HEK293 (cell line): ENCODE measurements at regions not wholly inside any gene's neighbourhood (a gene's known extent, or its start where the extent isn't known, plus 50 kb on each side); places are given as distances from the start of the nearest gene placed in this dataset.
"Not testable (repeated sequence)": the region's sequence is repeated elsewhere in the genome, so short reads cannot be mapped to it uniquely, and the experiment has no call there.

Experiments
- CTCF ChIA-PET: fragments of 350-600 bp; formaldehyde crosslinking; extraction: SDS; loops from one replicate; lab custom pipeline; 2021; ENCODE audit warnings: antibody characterized with exemption; lab: Yijun Ruan, JAX
- POLR2A ChIA-PET: fragments of 300-600 bp; formaldehyde crosslinking; extraction: SDS; loops from one replicate; lab custom pipeline; 2020; ENCODE audit warnings: antibody characterized with exemption, inconsistent platforms; lab: Yijun Ruan, JAX
- H3K27ac ChIP-seq: fragments of 200-500 bp; sonication (Bioruptor generic); 2 replicates; pipeline ENCODE4 v1.5.1; 2014; ENCODE audit warnings: low read depth, low read length, control low read depth, inconsistent platforms; ENCODE audit errors: extremely low read depth
- H3K36me3 ChIP-seq, 2 experiments: fragments of 200-500 bp in 1 of 2; sonication (Bioruptor generic) in 1 of 2; 1 replicate in 1 of 2; 2 replicates in 1 of 2; pipeline ENCODE4 v1.5.1; 2014 to 2017; ENCODE audit warnings: inconsistent platforms in 2 of 2, low read length in 2 of 2; ENCODE audit not compliant: control insufficient read depth in 2 of 2, insufficient read depth in 1 of 2
- H3K4me1 ChIP-seq: fragments of 200-500 bp; sonication (Bioruptor generic); 2 replicates; pipeline ENCODE4 v1.5.1; 2014; ENCODE audit warnings: mild to moderate bottlenecking, low read length, inconsistent platforms; ENCODE audit not compliant: control insufficient read depth, insufficient read depth
- H3K4me3 ChIP-seq: 2 replicates; pipeline ENCODE4 v1.5.1; 2011; ENCODE audit warnings: low read depth, mild to moderate bottlenecking, control low read depth, low read length, moderate library complexity
- H3K9me3 ChIP-seq: fragments of 200-500 bp; sonication (Bioruptor generic); 2 replicates; pipeline ENCODE4 v1.5.1; 2014; ENCODE audit warnings: low read depth, low read length, inconsistent platforms; ENCODE audit not compliant: control insufficient read depth, insufficient read depth
- AEBP2 ChIP-seq: fragments of 450-650 bp; formaldehyde crosslinking; IDR thresholded peaks from 2 replicates; pipeline ENCODE4 v1.5.1; 2016; ENCODE audit warnings: missing biosample characterization, missing genetic modification characterization, borderline replicate concordance
- ATF2 ChIP-seq: fragments of 450-650 bp; formaldehyde crosslinking; IDR thresholded peaks from 2 replicates; pipeline ENCODE4 v1.5.1; 2016; ENCODE audit warnings: missing biosample characterization, missing genetic modification characterization, low read depth
- GLIS1 ChIP-seq: fragments of 450-650 bp; formaldehyde crosslinking; IDR thresholded peaks from 2 replicates; pipeline ENCODE4 v1.5.1; 2016; ENCODE audit warnings: missing biosample characterization, missing genetic modification characterization
- INSM2 ChIP-seq: fragments of 450-650 bp; formaldehyde crosslinking; IDR thresholded peaks from 2 replicates; pipeline ENCODE4 v1.5.1; 2016; ENCODE audit warnings: missing biosample characterization, missing genetic modification characterization
- REPIN1 ChIP-seq: fragments of 450-650 bp; formaldehyde crosslinking; IDR thresholded peaks from 2 replicates; pipeline ENCODE4 v1.5.1; 2017; ENCODE audit warnings: missing biosample characterization, missing genetic modification characterization, low read depth
- ZBTB17 ChIP-seq: fragments of 450-650 bp; formaldehyde crosslinking; IDR thresholded peaks from 2 replicates; pipeline ENCODE4 v1.5.1; 2016; ENCODE audit warnings: missing biosample characterization, missing genetic modification characterization
- ZFHX2 ChIP-seq: fragments of 450-650 bp; formaldehyde crosslinking; conservative IDR thresholded peaks from 2 replicates; pipeline ENCODE4 v1.5.1; 2016; ENCODE audit warnings: missing biosample characterization, missing genetic modification characterization
- ZNF132 ChIP-seq: fragments of 450-650 bp; formaldehyde crosslinking; IDR thresholded peaks from 2 replicates; pipeline ENCODE4 v1.5.1; 2017; ENCODE audit warnings: missing biosample characterization, missing genetic modification characterization, borderline replicate concordance
- ZNF133 ChIP-seq: fragments of 450-650 bp; formaldehyde crosslinking; IDR thresholded peaks from 2 replicates; pipeline ENCODE4 v1.5.1; 2016; ENCODE audit warnings: missing biosample characterization, missing genetic modification characterization
- ZNF335 ChIP-seq: fragments of 450-650 bp; formaldehyde crosslinking; conservative IDR thresholded peaks from 2 replicates; pipeline ENCODE4 v1.5.1; 2016; ENCODE audit warnings: missing biosample characterization, missing genetic modification characterization
- ZNF510 ChIP-seq: fragments of 450-650 bp; formaldehyde crosslinking; IDR thresholded peaks from 2 replicates; pipeline ENCODE4 v1.5.1; 2018; ENCODE audit warnings: mild to moderate bottlenecking, missing genetic modification characterization, missing biosample characterization; ENCODE audit not compliant: insufficient replicate concordance
- ZNF513 ChIP-seq: fragments of 450-650 bp; IDR thresholded peaks from 2 replicates; pipeline ENCODE4 v1.5.1; 2018; ENCODE audit warnings: missing biosample characterization, missing genetic modification characterization
- ZNF514 ChIP-seq: fragments of 450-650 bp; formaldehyde crosslinking; IDR thresholded peaks from 2 replicates; pipeline ENCODE4 v1.5.1; 2016; ENCODE audit warnings: missing biosample characterization, missing genetic modification characterization
- ZNF76 ChIP-seq: fragments of 450-650 bp; formaldehyde crosslinking; IDR thresholded peaks from 2 replicates; pipeline ENCODE4; 2016; ENCODE audit warnings: low read depth, missing biosample characterization, missing genetic modification characterization, borderline replicate concordance
- ZNF830 ChIP-seq: fragments of 450-650 bp; IDR thresholded peaks from 2 replicates; pipeline ENCODE4 v1.5.0; 2018; ENCODE audit warnings: missing biosample characterization, missing genetic modification characterization, low read depth, mild to moderate bottlenecking, moderate library complexity
- ZSCAN16 ChIP-seq: fragments of 450-650 bp; formaldehyde crosslinking; IDR thresholded peaks from 2 replicates; pipeline ENCODE4 v1.5.1; 2016; ENCODE audit warnings: missing biosample characterization, missing genetic modification characterization

GRCh38 chr3:5054098-5054497 is 68.0 kb upstream of the ARL8B start:
- CTCF ChIA-PET = interaction anchor here (0.6 to 5.8 kb wide), 8 partner anchors 10 to 368 kb away, joined by 3 to 41 read pairs (median 6); no protein-coding TSS in a partner anchor
- TF ChIP-seq ZBTB17 (0 out of 2 replicates have a peak, but pooled peaks have one; percentile 8), INSM2 (tag by site-specific recombination) (no peak)
- H3K36me3 ChIP-seq = no peaks in the 10 kb centered on the region
- H3K4me1 ChIP-seq = peaks cover 3% of the 10 kb centered on the region; the same call in 1 of the 2 replicates
- H3K9me3 ChIP-seq = no peaks in the 10 kb centered on the region
- POLR2A ChIA-PET = interaction anchor here (0.6 to 3.0 kb wide), 3 partner anchors 54 to 235 kb away, joined by 3 to 17 read pairs (median 3); partner anchors contain the start of gene BHLHE40
- no peak overlapping the region for H3K27ac ChIP-seq
- H3K4me3 ChIP-seq = no peak overlapping the region

GRCh38 chr3:5054579-5054978 is 67.5 kb upstream of the ARL8B start:
- H3K36me3 ChIP-seq, H3K4me1 ChIP-seq, H3K27ac ChIP-seq, H3K4me3 ChIP-seq, H3K9me3 ChIP-seq: not testable (repeated sequence)
- ChIA-PET POLR2A (interaction anchor here (0.6 to 3.0 kb wide), 2 partner anchors 54 to 76 kb away, joined by 3 to 17 read pairs; partner anchors contain the start of gene BHLHE40), CTCF (interaction anchor here (0.7 to 5.8 kb wide), 9 partner anchors 11 to 369 kb away, joined by 3 to 41 read pairs (median 4); no protein-coding TSS in a partner anchor)

- ChIA-PET POLR2A (interaction anchor here (3.0 kb wide), 1 partner anchor 77 kb away, joined by 17 read pairs; the partner anchor contains the start of gene BHLHE40), CTCF (interaction anchor here (0.5 to 5.8 kb wide), 9 partner anchors 73 to 352 kb away, joined by 3 to 41 read pairs (median 4); no protein-coding TSS in a partner anchor)
- Histone ChIP-seq H3K4me1 (peaks cover 3% of the 10 kb centered on the region), H3K27ac (no peak overlapping the region), H3K9me3 (no peaks in the 10 kb centered on the region), H3K36me3 (no peaks in the 10 kb centered on the region), H3K4me3 (no peak overlapping the region)
- no peak for TF ChIP-seq ZNF76 (tag by site-specific recombination)
- TF ChIP-seq ZFHX2 (tag by site-specific recombination) = no peak
- no peak for TF ChIP-seq ZNF514 (tag by site-specific recombination)
- TF ChIP-seq GLIS1 = no peak
- TF ChIP-seq REPIN1 (tag by site-specific recombination) = no peak
- TF ChIP-seq ZNF510 = no peak
- no peak for TF ChIP-seq ZNF335 (tag by site-specific recombination)
- TF ChIP-seq ZNF133 (tag by site-specific recombination) = no peak
- no peak for TF ChIP-seq AEBP2 (tag by site-specific recombination)
Observed at GRCh38 chr3:5055357-5056110, 66.6 kb upstream of the ARL8B start.

GRCh38 chr3:5056111-5056391 is 66.0 kb upstream of the ARL8B start:
- Histone ChIP-seq H3K9me3 (no peaks in the 10 kb centered on the region), H3K27ac (no peak overlapping the region), H3K4me3 (no peak overlapping the region), H3K36me3 (no peaks in the 10 kb centered on the region), H3K4me1 (peaks cover 3% of the 10 kb centered on the region)
- ChIA-PET CTCF (interaction anchor here (0.5 to 5.8 kb wide), 6 partner anchors 97 to 353 kb away, joined by 3 to 41 read pairs (median 4); no protein-coding TSS in a partner anchor), POLR2A (no interaction called here)
- 0 out of 2 replicates have a peak, but pooled peaks have one; percentile 43 for TF ChIP-seq ATF2
- TF ChIP-seq ZSCAN16 = no peak
- no peak for TF ChIP-seq ZNF830
- TF ChIP-seq ZNF132 (tag by site-specific recombination) = no peak
- no peak for TF ChIP-seq ZNF513 (tag by site-specific recombination)
